Right lobe of liver (tissue), 4 donors: ENCODE measurements at regions not wholly inside any gene's neighbourhood (a gene's known extent, or its start where the extent isn't known, plus 50 kb on each side); places are given as distances from the start of the nearest gene placed in this dataset.

Experiments used
- POLR2A ChIP-seq: fragments of 450-650 bp; IDR thresholded peaks from one replicate; pipeline ENCODE4 v1.6.1; 2017; ENCODE audit warnings: antibody characterized with exemption, mild to moderate bottlenecking
- TF ChIP-seq, protein P1 (sequence below), 4 donors: fragments of 200-600 bp in 3 of 4; fragments of 450-650 bp in 1 of 4; IDR thresholded peaks; one replicate each; pipeline versions ENCODE4 v1.5.1 to v1.8.0; 2016 to 2022; ENCODE audit warnings: antibody characterized with exemption in 4 of 4, mild to moderate bottlenecking in 2 of 4
- donor health status: DM: no; HTN: no; CAD: no.
- donor health status: DM: no; HTN: no; CAD: no.
- donor health status: DM: no; HTN: yes; CAD: no.

DNA sequence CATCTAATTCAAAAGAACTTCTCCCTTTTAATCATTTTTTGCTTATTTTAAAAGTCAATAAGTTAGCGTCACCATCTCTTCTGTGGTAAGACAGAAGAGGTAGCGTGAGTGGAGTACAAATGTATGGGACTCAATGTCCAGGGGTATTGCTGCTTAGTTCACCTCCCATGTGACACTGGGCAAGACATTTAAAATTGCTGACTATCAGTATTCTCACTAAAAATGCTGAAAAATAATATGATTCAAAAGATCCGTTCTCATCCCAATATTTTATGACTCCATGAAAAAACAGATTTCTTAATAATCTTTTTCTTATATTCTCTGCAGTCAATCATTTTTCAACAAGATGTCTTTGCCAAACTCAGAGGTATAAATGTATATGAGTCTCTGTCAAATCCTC is 68.1 kb upstream of the LRRC4C start:
- no peak for TF ChIP-seq POLR2A
- TF ChIP-seq, protein P1, sequence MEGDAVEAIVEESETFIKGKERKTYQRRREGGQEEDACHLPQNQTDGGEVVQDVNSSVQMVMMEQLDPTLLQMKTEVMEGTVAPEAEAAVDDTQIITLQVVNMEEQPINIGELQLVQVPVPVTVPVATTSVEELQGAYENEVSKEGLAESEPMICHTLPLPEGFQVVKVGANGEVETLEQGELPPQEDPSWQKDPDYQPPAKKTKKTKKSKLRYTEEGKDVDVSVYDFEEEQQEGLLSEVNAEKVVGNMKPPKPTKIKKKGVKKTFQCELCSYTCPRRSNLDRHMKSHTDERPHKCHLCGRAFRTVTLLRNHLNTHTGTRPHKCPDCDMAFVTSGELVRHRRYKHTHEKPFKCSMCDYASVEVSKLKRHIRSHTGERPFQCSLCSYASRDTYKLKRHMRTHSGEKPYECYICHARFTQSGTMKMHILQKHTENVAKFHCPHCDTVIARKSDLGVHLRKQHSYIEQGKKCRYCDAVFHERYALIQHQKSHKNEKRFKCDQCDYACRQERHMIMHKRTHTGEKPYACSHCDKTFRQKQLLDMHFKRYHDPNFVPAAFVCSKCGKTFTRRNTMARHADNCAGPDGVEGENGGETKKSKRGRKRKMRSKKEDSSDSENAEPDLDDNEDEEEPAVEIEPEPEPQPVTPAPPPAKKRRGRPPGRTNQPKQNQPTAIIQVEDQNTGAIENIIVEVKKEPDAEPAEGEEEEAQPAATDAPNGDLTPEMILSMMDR (IDR thresholded peaks at IDR 0.05), result no peak
